HG02623 (cell line): ENCODE measurements at regions not wholly inside any gene's neighbourhood (a gene's known extent, or its start where the extent isn't known, plus 50 kb on each side); places are given as distances from the start of the nearest gene placed in this dataset.
"Not testable (repeated sequence)": the region's sequence is repeated elsewhere in the genome, so short reads cannot be mapped to it uniquely, and the experiment has no call there.

Experiments
- ATAC-seq: cut with Tn5 transposase; IDR thresholded peaks from one replicate; pipeline ENCODE4 v1.9.1; 2021; ENCODE audit warnings: moderate library complexity; ENCODE audit not compliant: unreplicated experiment

DNA sequence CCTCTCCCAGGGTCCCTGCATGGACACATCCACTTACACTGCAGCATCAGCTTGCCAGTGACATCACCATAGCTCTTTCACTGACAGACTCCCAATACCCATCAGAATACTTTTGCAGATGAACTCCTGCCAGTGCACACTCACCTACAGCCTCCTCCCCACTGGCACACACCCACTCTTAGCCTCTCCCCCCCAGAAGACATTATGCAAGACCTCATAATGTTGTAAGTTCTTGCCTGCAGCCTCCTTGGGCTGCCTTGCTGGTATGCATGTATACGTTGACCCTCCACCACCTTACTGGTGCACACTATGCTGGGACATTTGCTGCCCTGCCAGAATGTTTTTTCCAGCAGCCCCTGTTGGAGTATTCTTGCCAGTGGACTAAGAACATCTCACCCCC, 324.2 kb downstream of the AEBP2 start:
- ATAC-seq, result no peak

DNA sequence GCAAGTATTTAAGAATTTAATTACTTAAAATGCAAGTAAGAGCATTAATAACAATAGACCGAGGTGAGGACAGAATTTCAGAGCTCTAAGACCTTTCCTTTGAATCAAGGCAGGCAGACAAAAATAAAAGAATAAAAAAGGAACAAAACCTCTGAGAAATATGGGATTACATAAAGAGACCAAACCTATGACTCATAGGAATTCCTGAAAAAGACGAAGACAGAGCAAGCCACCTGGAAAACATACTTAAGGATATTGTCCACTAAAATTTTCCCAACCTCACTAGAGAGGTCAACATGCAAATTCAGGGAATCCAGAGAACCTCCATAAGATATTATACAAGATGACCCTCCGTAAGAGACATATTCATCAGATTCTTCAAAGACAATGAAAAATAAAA, 325.1 kb downstream of the AEBP2 start:
- no peak for ATAC-seq

DNA sequence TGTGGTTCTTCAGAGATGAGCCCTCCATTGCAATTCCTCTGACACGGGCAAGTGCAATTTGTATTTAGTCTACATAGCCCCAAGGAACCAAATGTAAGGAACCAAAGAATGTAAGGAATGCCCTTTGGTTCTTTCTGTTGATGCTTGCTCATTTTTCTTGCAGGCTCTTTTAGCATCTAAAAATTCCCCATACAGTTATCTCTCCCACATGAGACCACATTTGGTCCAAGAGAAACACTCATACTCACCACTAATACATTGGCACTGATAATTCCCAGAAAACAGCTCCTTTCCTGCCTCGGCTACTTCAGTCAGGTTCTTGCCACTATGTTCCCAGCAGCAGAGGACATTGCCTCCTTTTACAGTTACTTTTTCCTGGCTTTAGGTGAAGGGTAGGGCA, 332.6 kb downstream of the AEBP2 start:
- ATAC-seq, result no peak

DNA sequence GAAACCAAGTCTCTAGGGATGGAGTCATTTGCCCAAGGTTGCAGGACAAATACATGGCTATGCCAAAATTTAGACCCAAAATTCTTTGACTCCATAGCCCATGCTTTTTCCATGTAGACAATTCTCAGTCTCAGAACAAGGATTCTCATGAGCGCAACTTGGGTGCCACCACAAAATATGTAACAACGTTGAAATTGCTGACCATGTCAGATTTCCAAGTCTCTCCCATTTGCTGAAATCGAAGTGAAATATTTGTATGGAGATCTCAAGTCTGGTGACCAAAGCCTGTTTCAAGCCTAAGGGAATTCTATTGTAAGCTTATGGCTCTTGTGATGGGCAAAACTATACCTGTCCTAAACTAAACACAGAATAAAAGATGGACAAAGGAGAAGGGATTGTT, 333.5 kb downstream of the AEBP2 start:
- no peak for ATAC-seq

DNA sequence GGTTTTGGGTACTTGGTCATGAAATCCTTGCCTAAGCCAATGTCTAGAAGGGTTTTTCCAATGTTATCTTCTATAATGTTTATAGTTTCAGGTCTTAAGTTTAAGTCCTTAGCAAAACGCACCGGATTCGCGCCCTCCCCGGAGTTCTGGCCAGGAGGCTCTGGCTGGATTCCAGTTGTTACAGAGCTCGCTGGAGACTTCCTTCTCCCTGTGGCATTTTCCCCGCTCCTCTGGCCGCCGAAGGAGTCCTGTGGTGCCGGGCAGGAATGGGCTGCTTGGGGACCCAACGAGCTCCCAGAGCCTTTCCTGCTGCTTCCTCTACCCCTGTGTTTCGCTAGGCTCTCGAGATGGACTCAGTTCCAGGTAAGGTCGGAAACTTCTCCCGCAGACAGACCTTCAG, 335.9 kb downstream of the AEBP2 start:
- no peak for ATAC-seq

DNA sequence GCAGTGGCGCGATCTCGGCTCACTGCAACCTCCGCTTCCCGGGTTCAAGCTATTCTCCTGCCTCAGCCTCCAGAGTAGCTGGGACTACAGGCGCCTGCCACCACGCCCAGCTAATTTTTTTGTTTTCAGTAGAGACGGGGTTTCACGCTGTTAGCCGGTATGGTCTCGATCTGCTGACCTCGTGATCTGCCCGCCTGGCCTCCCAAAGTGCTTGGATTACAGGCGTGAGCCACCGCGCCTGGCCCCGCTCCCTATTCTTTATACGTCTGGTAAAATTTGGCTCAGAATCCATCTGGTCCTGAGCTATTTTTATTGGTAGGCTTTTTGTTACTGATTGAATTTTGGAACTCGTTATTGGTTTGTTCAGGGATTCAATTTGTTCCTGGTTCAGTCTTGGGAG, 336.7 kb downstream of the AEBP2 start:
- not testable (repeated sequence) for ATAC-seq

DNA sequence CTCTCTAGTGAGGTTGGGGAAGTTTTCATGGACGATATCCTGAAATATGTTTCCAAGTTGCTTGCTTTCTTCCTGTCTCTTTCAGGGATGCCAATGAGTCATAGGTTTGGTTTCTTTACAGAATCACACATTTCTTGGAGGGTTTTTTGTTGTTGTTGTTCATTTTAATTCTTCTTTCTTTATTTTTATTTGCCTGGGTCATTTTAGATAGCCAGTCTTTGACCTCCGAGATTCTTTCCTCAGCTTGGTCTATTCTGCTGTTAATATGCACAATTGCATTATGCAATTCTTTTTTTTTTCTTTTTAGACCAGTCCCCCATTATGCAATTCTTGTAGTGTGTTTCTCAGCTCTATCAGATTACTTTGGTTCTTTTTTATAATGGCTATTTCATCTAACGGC, 338.9 kb downstream of the AEBP2 start:
- no peak for ATAC-seq

DNA sequence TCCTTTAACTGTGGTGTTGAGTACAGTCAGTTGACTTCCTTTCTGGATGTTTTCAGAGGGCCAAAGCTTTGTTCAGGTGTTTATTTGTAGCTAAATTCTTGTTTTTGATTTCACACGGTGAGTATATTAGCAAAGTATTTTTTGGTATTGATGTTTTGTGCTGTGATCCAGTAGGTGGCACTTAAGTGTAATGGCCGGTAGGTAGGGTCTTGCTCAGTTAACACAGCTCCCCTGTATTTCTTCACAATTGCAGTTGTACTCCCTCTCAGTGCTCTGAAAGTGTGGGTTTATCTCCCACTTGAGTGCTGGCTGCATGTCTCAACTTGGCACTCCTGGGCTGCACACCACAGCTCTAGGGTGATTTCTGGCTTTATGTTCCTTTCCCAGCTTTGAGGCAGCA, 339.5 kb downstream of the AEBP2 start:
- ATAC-seq, result no peak

DNA sequence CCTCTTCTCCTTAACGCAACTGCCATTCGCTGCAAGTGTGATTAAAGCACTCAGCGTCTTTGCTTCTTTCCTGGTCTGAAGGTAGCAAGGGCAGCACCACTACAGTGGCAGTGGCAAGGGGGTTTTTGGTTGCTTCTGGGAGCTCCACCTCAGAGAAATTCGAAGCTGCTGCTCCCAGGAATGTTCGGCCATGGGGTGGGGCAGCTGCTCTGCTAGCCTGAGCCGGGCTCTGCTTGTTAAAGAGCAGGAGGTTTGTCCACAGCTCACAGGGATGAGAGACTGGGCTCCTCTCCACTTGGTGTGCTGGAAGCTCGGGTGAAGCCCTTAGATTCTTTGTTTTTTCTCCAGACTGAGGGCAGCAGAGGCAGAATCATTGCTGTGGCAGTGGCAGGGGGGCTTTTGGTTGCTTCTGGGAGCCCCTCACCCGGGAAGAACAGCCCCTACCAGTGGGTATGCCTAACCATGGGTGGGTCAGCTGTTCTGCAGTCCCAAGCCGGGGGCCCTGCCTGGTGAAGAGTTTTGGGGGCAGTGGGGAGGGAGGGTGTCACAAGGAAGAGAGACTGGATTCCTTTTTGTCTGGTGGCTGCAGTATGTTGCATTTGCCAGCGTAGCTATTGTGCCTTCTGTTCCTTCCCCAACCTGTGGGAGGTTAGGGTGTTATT, 340.2 kb downstream of the AEBP2 start:
- ATAC-seq, result no peak

DNA sequence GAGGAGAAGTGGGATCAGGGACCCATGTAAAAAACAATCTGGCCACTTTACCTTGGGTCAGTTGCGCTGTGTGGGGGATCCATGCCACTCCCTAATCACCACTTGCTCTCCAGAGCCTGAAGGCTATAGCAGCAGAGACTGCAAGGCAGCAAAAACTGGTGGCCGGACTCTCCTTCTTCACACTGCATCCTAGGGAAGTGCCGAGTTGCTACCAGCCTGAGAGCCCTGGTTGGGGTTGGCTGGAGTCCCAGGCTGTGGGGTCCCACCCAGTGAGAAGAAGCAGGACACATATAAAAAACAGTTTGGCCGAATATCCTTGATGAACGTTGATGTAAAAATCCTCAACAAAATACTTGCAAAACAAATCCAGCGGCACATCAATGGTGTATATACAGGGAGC, 341.2 kb downstream of the AEBP2 start:
- ATAC-seq, result no peak

DNA sequence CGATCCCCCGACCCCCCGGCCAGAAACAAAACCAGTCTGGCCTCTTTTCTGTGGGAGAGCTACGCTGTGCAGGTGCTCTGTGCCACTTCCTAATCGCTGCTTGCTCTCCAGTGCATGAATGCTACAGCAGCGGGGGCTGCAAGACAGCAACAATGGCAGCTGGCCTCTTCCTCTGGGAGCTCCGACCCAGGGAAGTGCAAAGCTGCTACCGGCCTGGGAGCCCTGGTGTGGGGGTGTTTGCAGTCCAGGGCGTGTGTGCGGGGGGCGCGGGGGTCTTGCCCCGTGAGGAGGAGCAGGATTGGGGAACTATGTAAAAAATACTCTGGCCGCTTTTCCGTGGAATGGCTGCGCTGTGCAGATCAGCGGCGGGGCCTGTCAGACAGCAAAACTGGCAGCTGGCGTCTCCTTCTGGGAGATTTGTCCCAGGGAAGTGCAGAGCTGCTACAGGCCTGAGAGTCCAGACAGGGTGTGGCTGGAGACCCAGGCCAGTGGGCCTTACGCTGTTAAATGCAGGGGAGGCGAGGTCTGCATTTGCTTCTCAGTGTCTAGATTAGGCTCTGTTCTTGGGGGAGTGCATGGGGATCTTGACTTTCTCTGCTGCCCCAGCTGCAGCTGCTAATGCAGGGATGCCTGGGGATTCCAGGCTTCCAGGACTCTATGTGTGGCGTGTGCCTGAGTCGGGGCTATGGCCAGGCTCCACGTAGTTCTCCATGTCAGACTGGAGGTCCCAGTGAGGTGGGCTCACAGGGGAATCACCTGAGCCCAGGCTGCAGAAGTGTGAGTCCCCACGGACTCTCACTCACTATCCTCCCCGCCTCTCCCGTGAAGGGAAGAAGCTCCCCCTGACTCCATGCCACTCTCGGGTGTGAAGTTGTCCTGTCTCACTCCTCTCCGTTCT, 344.5 kb downstream of the AEBP2 start:
- ATAC-seq, result no peak

DNA sequence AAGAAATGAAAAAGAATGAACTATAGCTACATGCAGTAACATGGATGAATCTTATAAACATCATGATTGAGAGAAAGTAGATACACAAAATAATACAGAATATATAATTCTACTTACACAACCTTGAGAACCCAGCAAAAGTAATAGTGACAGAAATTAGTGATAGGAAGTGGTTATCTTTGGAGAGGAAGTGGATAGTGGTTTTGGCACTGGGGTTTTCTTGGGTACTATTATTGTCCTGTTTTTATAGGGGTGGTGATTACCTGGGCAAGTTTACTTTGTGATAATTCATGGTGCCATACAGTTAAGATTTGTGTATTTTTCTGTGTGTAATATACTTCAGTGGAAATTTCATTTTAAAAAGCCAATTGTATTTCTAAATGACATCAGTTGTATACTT, 352.7 kb downstream of the AEBP2 start:
- no peak for ATAC-seq

DNA sequence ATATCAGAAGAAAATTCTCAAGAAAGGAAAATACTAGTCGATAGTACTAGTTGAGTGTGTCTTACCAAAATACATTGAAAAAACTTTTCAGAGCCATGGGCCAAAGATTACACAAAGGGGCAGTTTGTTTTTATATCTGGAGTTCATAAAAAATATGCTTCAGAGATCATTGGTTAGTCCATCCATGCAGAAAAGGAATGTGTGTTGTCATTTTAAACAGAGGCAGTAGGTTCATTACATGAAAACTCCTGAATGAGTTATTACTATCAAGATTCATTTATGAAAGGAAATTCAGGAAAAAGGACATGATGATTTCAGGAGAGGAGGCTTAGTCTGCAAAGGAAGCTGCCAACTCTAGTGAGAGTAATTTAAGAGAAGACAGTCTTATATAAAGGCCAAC, 354.8 kb downstream of the AEBP2 start:
- ATAC-seq, result no peak

DNA sequence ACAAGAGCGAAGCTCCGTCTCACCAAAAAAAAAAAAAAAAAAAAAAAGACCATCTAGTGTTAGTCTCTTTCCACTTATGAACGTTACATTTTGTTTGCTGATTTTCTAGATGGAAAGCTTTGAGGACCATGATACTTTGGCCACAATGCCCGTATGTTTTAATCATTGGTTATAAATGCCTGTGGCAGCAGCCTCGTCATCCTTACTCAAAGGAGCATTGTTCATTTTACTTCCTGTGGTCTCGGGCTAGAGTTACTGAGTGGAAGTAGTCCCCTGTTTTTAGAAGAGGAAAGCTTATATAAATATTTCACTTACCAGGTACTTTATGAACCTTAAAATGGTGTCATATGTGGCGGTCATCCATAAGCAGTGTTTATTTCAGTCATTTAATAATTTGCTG, 359.9 kb downstream of the AEBP2 start:
- no peak for ATAC-seq

DNA sequence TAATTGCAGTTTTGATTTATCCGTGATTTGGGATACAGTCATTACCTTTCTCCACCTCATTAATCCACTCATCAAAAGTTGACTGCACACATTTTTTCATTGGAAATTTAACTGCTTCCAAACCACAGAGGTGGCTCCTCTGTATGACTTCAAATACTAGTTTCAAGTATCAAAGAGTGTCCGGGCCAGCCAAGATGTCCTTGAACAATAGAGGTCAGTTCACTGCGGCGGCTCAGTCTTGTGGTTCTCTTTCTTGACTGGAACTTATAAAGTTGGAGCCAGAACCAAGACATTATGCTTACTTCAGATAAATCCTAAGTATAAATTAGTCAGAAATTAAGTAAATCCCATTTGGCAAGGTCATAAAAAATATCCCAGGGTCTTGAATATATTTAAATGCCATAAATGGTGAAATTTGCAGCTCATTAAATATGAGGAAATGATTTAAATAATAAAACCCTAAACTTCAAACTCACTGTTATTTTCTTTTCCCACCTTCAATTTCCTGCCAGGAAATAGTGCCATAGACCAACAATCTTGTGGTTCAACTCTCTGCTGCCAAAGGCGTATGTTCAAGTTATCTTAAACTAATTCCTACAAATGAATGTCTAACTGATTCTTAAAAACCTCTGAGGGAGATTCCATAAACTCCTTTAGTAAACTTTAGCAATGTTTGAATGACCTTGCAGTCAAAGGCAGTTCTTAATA, 360.8 kb downstream of the AEBP2 start:
- ATAC-seq, result no peak

DNA sequence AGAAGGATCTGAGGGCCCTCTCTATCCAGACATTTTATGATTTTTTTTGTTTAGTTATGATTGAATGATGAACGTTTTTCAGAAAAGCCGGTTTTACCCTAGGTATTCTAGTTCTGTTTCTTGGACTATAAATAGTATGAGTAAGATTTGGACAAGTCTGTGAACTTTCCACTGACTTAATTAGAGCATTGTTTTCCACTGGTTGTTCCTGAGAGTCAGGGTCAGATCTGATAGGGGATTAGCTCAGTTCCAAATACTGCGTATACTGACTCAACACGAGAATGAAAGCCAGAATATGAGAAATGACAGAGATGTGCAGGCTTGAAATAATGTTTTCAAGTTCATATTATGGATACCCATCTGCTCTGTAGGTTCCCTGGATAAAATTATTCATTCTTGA, 361.6 kb downstream of the AEBP2 start:
- no peak for ATAC-seq

DNA sequence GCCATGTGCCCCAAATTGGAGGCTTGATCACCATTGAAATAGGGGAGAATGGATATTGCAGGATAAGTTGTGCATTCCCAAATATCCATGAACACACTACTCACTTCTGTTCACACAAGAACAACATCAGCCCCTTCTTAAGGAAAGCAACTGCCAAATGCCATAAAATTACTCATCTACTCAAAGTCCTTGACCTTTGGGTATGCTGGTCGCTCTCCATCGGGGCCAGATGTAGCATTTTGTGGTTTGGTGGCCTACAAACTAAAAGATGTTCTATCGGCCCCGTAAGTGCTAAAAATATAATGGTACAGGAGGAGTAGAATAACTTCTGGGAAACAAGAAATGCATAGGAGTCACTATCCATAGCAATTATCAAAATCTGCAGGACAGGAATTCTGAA, 362.6 kb downstream of the AEBP2 start:
- ATAC-seq, result no peak

DNA sequence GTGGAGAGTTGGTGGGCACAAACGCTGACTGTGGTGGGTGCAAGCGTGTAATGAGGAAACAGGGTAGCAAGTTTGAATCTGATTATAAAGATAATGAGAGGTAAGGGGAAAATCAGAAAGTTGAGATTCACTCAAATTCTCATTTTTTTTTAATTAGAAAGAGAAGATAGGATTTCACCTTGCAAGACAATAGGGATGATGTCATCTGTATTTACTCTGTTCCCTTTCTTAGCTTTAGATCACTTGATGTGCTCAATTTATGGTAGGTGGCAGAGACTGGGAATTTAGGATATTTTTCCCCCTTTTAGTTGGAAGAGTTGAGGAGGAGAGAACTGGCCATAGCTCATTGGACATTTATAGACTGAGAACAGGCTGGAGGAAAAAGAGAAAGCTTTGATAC, 363.6 kb downstream of the AEBP2 start:
- no peak for ATAC-seq

DNA sequence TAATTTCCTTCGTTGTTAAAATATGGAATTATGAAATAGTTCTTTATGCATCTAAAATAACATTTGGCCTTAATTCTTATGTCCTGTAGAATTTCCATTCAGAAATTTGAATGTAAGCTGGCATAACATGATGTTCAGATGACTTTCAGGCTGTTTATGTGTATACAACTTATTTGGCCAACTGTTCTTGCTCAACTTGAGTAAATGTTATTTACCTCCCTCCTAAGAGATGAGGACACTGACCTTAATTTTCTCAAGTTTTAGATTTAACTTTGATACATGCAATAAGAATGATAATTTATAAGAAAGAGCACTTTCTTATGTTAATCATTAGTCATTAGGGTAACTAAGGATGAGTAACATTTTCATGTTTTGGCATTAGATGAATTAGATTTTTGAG, 365.4 kb downstream of the AEBP2 start:
- no peak for ATAC-seq

DNA sequence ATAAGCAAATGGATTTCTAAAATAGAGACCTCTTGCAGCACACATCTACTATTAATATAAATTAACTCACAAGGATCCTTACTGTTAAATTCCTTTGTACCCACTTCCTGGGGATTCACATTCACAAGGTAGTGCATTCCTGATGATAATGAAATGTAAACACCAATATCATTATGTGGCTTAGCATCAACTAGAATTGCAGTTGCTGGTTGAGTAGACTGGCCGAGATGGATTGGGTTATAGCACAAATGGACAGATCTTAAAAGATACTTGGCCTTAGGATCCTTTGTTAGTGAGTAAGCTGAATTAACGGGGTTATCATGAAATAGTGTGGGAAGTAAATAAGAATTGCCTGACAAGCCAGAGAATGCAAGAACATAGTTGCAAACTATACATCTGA, 369.1 kb downstream of the AEBP2 start:
- no peak for ATAC-seq

DNA sequence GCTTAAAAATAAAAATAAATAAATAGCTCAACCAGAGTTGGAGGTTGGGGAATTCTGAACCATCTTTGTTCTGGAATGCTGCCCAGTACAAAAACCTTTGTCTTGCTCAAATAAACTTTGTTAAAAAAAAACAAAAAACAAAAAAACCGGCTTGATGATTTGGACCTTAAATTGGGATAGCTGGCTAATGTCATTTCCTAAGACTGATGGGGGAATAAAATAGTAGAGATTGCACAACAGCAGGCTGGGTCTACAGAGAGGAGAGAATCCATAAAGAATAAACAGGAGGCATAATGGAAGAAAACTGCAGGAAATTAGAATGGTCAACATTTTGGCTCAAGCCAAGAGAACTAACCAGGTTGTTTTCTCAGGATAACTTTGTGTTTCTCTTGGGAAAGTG, 370.9 kb downstream of the AEBP2 start:
- no peak for ATAC-seq

DNA sequence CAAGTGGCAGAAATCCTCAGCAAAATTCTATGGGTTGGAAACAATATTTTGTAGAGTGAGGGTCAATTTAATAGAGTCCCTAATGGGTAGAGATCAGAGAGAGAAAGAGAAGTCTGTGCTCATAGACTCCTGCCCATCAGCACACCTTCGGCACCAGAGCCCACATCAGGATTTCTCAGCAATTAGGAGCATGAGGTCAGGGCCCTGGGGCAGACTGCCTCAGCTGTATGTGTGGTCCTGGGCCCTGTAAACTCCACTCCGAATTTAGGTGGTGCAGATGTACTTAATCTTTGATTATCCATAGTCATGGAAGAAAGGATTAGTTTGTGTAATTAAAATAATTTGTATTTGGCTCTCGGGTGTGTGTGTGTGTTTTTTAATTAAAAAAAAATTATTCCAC, 372.6 kb downstream of the AEBP2 start:
- no peak for ATAC-seq
